ENCODE measurements at regions not wholly inside any gene's neighbourhood (a gene's known extent, or its start where the extent isn't known, plus 50 kb on each side); places are given as distances from the start of the nearest gene placed in this dataset.

GRCh38 chr2:177020524-177021119, 192.0 kb upstream of the HNRNPA3 start:
- no peak for DNase-seq (ENCODE audit: low spot score)

GRCh38 chr2:177021706-177022343, 190.8 kb upstream of the HNRNPA3 start:
- DNase-seq (ENCODE audit: low spot score): no peak

GRCh38 chr2:177024765-177025164, 187.8 kb upstream of the HNRNPA3 start:
- DNase-seq (ENCODE audit: low spot score): no peak

DNA sequence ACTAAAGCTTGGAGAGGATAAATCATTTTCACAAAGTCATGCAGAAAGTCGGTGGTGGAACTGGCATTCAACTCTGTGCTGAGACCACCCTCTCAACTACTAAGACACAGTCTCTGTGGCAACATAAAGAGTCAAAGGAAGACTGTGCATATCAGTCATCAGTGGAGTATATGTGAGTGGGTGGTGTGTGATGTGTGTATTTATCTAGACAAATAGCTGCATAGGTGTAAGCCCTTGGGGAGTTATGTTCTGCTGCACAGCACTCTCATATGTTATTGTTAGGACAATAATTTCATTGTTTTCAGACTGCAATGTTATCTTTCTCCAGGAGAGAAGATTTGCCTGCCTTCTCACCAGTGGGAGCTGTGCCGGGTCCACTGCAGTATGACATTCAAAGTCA, 186.3 kb upstream of the HNRNPA3 start:
- DNase-seq (ENCODE audit: low spot score): no peak

GRCh38 chr2:177026956-177027355, 185.6 kb upstream of the HNRNPA3 start:
- no peak for DNase-seq (ENCODE audit: low spot score)

DNA sequence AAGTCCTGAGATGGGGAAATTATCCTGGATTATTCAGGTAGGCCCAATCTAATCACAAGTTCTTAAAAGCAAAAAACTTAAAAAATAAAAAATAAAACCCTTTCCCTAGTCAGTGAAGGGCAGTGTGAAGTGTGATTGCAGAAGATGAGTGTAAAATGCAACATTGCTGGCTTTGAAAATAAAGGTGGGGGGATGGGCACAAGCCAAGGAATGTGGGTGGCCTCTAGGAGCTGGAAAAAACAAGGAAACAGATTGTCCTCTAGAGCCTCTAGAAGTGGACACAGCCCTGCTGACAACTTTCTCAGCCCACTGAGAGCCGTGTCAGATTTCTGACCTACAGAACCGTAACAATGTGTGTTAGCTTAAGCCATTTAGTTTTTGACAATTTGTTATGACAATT, 184.3 kb upstream of the HNRNPA3 start:
- no peak for DNase-seq (ENCODE audit: low spot score)

DNA sequence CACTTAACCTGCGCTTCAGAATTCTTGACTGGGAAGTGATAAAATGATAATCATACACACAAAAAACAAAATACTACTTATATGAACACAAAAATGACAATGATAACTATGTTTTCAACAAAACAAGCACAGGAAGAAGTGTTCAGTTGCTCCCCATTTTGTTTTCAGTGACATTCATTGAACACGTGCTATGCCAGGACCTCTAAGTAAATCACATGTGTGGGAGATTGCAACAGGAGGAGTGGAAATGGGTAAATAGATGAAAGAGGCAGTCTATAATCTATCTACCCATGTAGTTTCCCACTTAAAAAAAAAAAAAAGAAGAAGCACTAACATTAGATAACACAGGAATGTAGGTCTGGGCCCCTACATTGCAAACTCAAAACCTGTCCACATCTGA, 183.5 kb upstream of the HNRNPA3 start:
- DNase-seq (ENCODE audit: low spot score): no peak

- DNase-seq (ENCODE audit: low spot score): no peak
Observed at GRCh38 chr2:177029501-177029900, 183.1 kb upstream of the HNRNPA3 start.

- no peak for DNase-seq (ENCODE audit: low spot score)
Observed at GRCh38 chr2:177029901-177030300, 182.7 kb upstream of the HNRNPA3 start.

DNA sequence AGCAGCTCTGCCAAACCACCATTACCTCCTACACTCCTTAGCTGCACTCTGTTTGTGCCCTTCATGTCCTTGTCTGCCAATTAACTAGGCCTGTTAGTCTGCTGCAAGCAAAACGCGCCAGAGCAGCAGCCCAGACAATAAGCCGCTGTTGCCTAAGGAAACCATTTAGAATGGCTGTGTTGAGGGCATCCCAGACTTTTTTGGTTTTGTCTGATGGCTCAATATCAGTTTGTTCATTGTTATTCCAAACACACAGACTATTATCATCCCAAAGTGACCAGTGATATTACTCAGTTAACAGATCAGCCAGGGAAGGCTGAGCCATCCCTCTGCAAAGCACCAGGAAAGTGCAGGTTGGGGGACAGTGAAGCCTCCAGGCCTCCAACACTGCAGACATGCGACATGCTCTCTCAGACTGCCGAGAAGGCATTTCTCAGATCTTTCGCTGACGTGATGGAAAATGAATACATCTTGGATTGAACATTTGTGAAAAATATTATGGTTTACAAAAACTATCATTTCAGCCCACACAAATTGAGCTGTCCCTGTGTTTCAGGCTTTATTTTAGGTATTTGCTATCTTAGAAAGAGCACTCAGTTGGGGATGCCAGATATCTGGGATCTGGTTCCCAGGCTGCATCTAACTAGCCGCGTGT, 182.0 kb upstream of the HNRNPA3 start:
- DNase-seq (ENCODE audit: low spot score): peak; percentile 61

GRCh38 chr2:177031438-177032180, 181.0 kb upstream of the HNRNPA3 start:
- no peak for DNase-seq (ENCODE audit: low spot score)

GRCh38 chr2:177036747-177037146, 175.8 kb upstream of the HNRNPA3 start:
- no peak for DNase-seq (ENCODE audit: low spot score)

- no peak for DNase-seq (ENCODE audit: low spot score)
Observed at GRCh38 chr2:177037569-177037968, 175.0 kb upstream of the HNRNPA3 start.

DNA sequence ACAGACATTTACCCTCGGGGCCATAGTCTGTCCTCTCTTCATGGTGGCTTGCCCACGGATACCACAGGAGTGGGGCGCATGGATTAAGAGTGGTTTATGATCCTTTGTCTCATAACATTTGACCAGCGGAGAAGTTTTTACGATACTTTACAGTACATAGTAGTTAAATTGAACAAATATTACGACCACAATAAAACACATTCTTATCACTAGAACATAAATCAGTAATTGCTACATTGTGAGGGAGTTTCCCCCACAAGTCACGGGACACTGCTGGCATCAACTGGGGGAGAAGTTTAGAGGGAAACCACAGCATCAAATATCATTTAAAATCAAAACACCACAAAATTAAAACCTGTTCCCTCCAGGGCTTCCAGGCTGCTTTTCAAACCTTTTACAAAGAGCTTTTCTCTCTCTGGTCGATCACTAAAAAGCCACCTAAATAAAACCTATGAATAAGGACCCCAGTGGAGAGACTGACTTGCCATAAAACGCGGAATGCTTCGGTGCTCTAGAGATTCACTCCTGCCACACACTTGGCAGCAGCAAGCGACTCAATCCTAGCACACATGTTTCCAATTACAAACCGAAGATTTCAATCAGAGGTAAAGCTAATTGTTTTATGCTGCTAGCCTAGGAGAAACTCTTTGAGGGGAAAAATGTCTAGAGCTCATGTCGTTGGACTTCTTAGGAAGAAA, 173.7 kb upstream of the HNRNPA3 start:
- no peak for DNase-seq (ENCODE audit: low spot score)

DNA sequence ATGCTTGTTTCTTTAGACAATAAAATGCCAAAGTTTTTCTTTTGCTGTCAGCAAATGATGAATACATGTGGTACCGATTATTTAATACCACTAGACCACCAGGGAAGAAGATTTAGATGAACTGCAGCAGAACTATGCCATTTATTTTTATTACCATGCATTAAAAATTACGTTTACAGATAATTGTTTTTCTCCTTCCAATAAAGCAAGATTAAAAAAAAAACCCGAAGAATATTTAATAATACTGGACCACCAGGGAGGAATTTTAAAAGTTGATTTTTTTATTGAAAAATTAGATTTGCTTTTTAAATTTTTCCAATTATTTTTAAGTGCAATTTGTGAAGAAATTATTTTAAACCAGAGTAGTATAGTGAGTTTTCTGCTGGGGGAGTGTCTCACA, 170.3 kb upstream of the HNRNPA3 start:
- DNase-seq (ENCODE audit: low spot score): no peak

DNA sequence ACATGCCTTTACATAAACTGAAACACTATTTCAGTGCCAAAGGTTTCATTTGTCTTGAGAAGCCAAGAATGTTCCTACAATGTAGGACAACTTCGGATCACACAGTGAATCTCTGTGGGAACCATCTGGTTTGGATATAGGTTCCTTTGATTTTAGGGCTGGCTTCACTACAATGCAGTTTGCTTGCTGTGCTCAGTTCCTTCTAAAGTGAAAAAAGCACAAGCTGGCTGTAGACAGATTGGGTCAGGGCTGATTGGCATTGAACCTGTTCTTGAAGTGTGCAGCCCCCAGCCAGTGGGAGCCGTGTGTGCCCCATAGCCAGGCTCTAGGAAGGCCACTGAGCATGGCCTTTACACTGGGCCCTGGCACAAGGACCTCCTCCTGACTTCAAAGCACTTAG, 167.9 kb upstream of the HNRNPA3 start:
- DNase-seq (ENCODE audit: low spot score): no peak

- no peak for DNase-seq (ENCODE audit: low spot score)
Observed at GRCh38 chr2:177048981-177049380, 163.6 kb upstream of the HNRNPA3 start.

GRCh38 chr2:177051278-177051677, 161.3 kb upstream of the HNRNPA3 start:
- no peak for DNase-seq (ENCODE audit: low spot score)

DNA sequence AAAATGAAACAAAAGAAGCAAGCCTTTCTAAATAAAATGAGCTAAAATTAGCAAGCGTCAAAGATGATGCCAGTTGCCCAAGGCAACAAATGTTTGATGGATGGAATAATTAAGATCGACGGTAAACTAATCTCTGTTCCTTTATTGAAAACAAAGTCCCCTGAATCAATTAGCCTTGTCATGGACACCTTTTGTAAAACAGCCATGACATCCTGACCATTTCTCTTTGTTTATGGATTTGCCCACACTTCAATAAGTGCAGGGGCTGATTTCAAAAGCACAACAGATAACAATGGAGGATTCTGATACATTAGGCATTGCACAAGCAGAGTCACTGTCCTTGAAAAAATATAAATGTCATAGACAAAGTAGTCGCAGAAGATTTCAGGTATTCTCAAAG, 160.1 kb upstream of the HNRNPA3 start:
- no peak for DNase-seq (ENCODE audit: low spot score)

- DNase-seq (ENCODE audit: low spot score): no peak
Observed at GRCh38 chr2:177053038-177053437, 159.6 kb upstream of the HNRNPA3 start.

- no peak for DNase-seq (ENCODE audit: low spot score)
Observed at GRCh38 chr2:177053716-177054115, 158.9 kb upstream of the HNRNPA3 start.

DNA sequence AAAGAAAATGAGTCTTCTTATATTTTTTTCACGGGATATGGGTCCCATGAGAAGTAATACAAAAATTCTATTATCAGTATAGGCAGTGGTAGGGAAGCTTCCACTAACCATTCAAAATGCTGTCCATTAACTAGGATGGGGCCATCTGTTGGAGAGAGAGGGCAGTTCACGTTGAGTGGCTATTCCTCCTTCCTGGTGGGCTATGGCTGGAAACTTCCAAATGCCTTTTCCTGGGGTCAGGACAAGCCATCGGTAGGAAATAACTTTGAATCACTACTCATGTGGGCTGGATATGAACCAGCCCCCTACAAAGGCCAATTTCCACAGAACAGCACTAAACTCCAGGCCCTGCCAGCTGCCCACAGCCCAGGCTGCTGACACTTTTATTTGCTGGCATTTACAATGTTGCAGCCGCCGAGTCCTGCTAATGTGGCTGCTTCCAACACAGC, 156.1 kb upstream of the HNRNPA3 start:
- DNase-seq (ENCODE audit: low spot score): no peak
